ENCODE measurements at regions not wholly inside any gene's neighbourhood (a gene's known extent, or its start where the extent isn't known, plus 50 kb on each side); places are given as distances from the start of the nearest gene placed in this dataset.
A peak's percentile ranks its signal among the peaks of the same experiment; 100 is the strongest.
"Not testable (repeated sequence)": the region's sequence is repeated elsewhere in the genome, so short reads cannot be mapped to it uniquely, and the experiment has no call there.

- DNase-seq (ENCODE audit: low read depth, low spot score), result no peak
- no peak overlapping the region for H3K27ac ChIP-seq
Observed at GRCh38 chr5:163867324-163867723, 361.9 kb downstream of the MAT2B start.

- no peak overlapping the region for H3K27ac ChIP-seq
- DNase-seq (ENCODE audit: low read depth, low spot score), result no peak
Observed at GRCh38 chr5:163867738-163868137, 362.3 kb downstream of the MAT2B start.

GRCh38 chr5:163869581-163869980 lies 364.2 kb downstream of the MAT2B start:
- H3K27ac ChIP-seq, result no peak overlapping the region
- DNase-seq (ENCODE audit: low read depth, low spot score), result no peak

- H3K27ac ChIP-seq, result no peak overlapping the region
- no peak for DNase-seq (ENCODE audit: low read depth, low spot score)
Observed at GRCh38 chr5:163870441-163870840, 365.0 kb downstream of the MAT2B start.

- DNase-seq (ENCODE audit: low read depth, low spot score), result no peak
- H3K27ac ChIP-seq, result no peak overlapping the region
Observed at GRCh38 chr5:163874431-163874830, 369.0 kb downstream of the MAT2B start.

GRCh38 chr5:163874912-163875311 lies 369.5 kb downstream of the MAT2B start:
- DNase-seq (ENCODE audit: low read depth, low spot score); H3K27ac ChIP-seq: not testable (repeated sequence)

GRCh38 chr5:163877865-163878264 lies 372.4 kb downstream of the MAT2B start:
- no peak overlapping the region for H3K27ac ChIP-seq
- no peak for DNase-seq (ENCODE audit: low read depth, low spot score)

- H3K27ac ChIP-seq, result no peak overlapping the region
Observed at GRCh38 chr5:163878490-163878889, 373.1 kb downstream of the MAT2B start.

GRCh38 chr5:163880302-163880701 lies 374.9 kb downstream of the MAT2B start:
- H3K27ac ChIP-seq, result no peak overlapping the region
- no peak for DNase-seq (ENCODE audit: low read depth, low spot score)

More at GRCh38 chr5:163878490-163878889, 373.1 kb downstream of the MAT2B start:
- DNase-seq (ENCODE audit: low read depth, low spot score), result no peak

- DNase-seq (ENCODE audit: low read depth, low spot score), result no peak
- no peak overlapping the region for H3K27ac ChIP-seq
Observed at GRCh38 chr5:163885117-163885516, 379.7 kb downstream of the MAT2B start.

- no peak overlapping the region for H3K27ac ChIP-seq
- no peak for DNase-seq (ENCODE audit: low read depth, low spot score)
Observed at GRCh38 chr5:163887854-163888253, 382.4 kb downstream of the MAT2B start.

GRCh38 chr5:163888366-163888765 lies 382.9 kb downstream of the MAT2B start:
- no peak overlapping the region for H3K27ac ChIP-seq
- DNase-seq (ENCODE audit: low read depth, low spot score), result no peak

GRCh38 chr5:163889369-163889768 lies 383.9 kb downstream of the MAT2B start:
- H3K27ac ChIP-seq, result no peak overlapping the region
- DNase-seq (ENCODE audit: low read depth, low spot score), result no peak

- DNase-seq (ENCODE audit: low read depth, low spot score), result no peak
- no peak overlapping the region for H3K27ac ChIP-seq
Observed at GRCh38 chr5:163890261-163890660, 384.8 kb downstream of the MAT2B start.

GRCh38 chr5:163893281-163893680 lies 387.9 kb downstream of the MAT2B start:
- no peak for DNase-seq (ENCODE audit: low read depth, low spot score)
- H3K27ac ChIP-seq, result no peak overlapping the region

GRCh38 chr5:163894645-163895044 lies 389.2 kb downstream of the MAT2B start:
- peak; percentile 34 for DNase-seq (ENCODE audit: low read depth, low spot score)
- H3K27ac ChIP-seq, result peak overlapping the region; percentile 10

- DNase-seq (ENCODE audit: low read depth, low spot score), result no peak
- H3K27ac ChIP-seq, result no peak overlapping the region
Observed at GRCh38 chr5:163898873-163899272, 393.5 kb downstream of the MAT2B start.

GRCh38 chr5:163907783-163908182 lies 402.4 kb downstream of the MAT2B start:
- not testable (repeated sequence) for DNase-seq (ENCODE audit: low read depth, low spot score); H3K27ac ChIP-seq

GRCh38 chr5:163908253-163908652 lies 402.8 kb downstream of the MAT2B start:
- H3K27ac ChIP-seq, result no peak overlapping the region
- DNase-seq (ENCODE audit: low read depth, low spot score), result no peak

- no peak overlapping the region for H3K27ac ChIP-seq
Observed at GRCh38 chr5:163910226-163910625, 404.8 kb downstream of the MAT2B start.

GRCh38 chr5:163912046-163912445 lies 406.6 kb downstream of the MAT2B start:
- no peak overlapping the region for H3K27ac ChIP-seq
- no peak for DNase-seq (ENCODE audit: low read depth, low spot score)

More at GRCh38 chr5:163910226-163910625, 404.8 kb downstream of the MAT2B start:
- DNase-seq (ENCODE audit: low read depth, low spot score), result no peak

GRCh38 chr5:163913548-163913947 lies 408.1 kb downstream of the MAT2B start:
- no peak overlapping the region for H3K27ac ChIP-seq
- no peak for DNase-seq (ENCODE audit: low read depth, low spot score)

- no peak for DNase-seq (ENCODE audit: low read depth, low spot score)
- H3K27ac ChIP-seq, result no peak overlapping the region
Observed at GRCh38 chr5:163914910-163915309, 409.5 kb downstream of the MAT2B start.
